Neutrophil (primary cell): ENCODE measurements at regions not wholly inside any gene's neighbourhood (a gene's known extent, or its start where the extent isn't known, plus 50 kb on each side); places are given as distances from the start of the nearest gene placed in this dataset.

Experiments
- H3K27ac ChIP-seq: fragments of 200-600 bp; sonication (generic); 2 replicates; pipeline ENCODE4 v1.5.1; 2016; ENCODE audit warnings: mild to moderate bottlenecking, moderate library complexity
- H3K27me3 ChIP-seq: fragments of 200-600 bp; sonication (generic); 2 replicates; pipeline ENCODE4 v1.6.0; 2016; ENCODE audit warnings: mild to moderate bottlenecking
- H3K36me3 ChIP-seq: fragments of 200-600 bp; sonication (generic); 2 replicates; pipeline ENCODE4 v1.5.1; 2017
- H3K4me1 ChIP-seq, 2 experiments: fragments of 200-600 bp in 1 of 2; sonication (generic) in 1 of 2; 1 replicate in 1 of 2; 2 replicates in 1 of 2; pipeline versions ENCODE4 v1.5.1 to v1.6.1; 2013 to 2016; ENCODE audit warnings: low read depth in 1 of 2, low read length in 1 of 2, mild to moderate bottlenecking in 1 of 2, moderate library complexity in 1 of 2; ENCODE audit not compliant: control insufficient read depth in 1 of 2, insufficient read depth in 1 of 2
- H3K4me3 ChIP-seq, 2 experiments: fragments of 200-600 bp in 1 of 2; sonication (generic) in 1 of 2; 1 replicate in 1 of 2; 2 replicates in 1 of 2; pipeline ENCODE4 v1.5.1; 2013 to 2016; ENCODE audit warnings: low read depth in 1 of 2, low read length in 1 of 2, mild to moderate bottlenecking in 1 of 2, moderate library complexity in 1 of 2
- H3K9me3 ChIP-seq: fragments of 200-600 bp; sonication (generic); 2 replicates; pipeline ENCODE4 v1.5.1; 2016
- CTCF ChIP-seq: fragments of 200-600 bp; sonication (generic); IDR thresholded peaks from 2 replicates; pipeline ENCODE4 v1.5.1; 2016; ENCODE audit warnings: antibody characterized with exemption

DNA sequence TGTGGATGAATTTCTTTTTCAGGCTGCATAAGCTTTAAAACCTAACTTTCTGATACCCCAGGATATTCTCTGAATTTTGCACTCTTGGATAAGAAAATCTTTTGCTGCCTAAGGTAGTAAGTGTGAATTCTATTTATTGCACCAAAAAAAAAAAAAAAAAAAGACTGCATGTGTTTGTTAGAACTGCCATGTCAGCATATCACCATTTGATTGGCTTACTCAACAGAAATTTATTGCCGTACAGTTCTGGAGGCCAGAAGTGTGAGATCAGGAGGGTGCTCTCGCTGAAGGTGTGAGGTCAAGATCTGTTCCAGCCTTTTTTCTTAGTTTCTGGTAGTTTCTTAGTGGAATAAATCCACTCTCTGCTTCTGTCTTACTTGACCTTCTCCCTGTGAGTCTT lies 1250.0 kb upstream of the PRKX start:
- Histone ChIP-seq H3K4me1 (no peaks in the 10 kb centered on the region), H3K27ac (no peak overlapping the region), H3K9me3 (no peaks in the 10 kb centered on the region), H3K4me3 (no peak overlapping the region), H3K36me3 (no peaks in the 10 kb centered on the region), H3K27me3 (no peaks in the 10 kb centered on the region)
- TF ChIP-seq CTCF: no peak

DNA sequence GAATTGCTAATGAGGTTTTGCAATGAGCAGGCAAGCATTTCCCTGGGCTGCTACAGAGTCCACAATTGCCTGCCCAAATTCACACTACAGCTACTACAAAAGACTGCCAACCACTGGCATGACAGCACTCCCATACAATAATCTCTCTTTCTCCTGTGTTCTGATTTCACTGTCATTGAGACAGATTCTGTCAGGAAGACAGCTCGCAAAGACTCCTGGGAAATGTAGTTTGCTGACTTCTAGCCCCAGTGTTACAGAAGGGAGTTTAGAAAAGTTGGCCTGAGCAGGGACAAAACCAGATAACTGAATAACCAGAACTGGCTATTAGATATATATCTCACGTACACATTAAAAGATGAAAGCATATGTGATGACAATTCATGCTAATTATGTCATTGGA lies 1231.3 kb upstream of the PRKX start:
- Histone ChIP-seq H3K27ac (no peak overlapping the region), H3K4me1 (no peaks in the 10 kb centered on the region), H3K4me3 (no peak overlapping the region), H3K27me3 (no peaks in the 10 kb centered on the region), H3K9me3 (no peaks in the 10 kb centered on the region), H3K36me3 (no peaks in the 10 kb centered on the region)
- no peak for TF ChIP-seq CTCF

DNA sequence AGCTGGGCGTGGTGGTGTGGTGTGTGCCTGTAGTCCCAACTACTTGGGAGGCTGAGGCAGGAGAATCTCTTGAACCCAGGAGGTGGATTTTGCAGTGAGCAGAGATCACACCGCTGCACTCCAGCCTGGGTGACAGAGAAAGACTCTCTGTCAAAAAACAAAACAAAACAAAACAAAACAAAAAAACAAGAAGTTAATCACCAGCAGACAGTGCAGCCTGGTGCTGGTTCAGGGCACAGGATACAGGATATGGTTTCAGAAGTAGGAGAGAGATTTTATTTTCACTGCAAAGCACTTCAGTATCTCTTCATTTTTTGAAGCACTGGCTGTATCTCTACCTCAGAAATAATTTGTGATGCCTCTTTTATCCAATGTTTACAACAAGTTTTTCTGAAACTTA lies 1222.9 kb upstream of the PRKX start:
- TF ChIP-seq CTCF: no peak
- Histone ChIP-seq H3K27me3 (no peaks in the 10 kb centered on the region), H3K9me3 (no peaks in the 10 kb centered on the region), H3K36me3 (no peaks in the 10 kb centered on the region), H3K4me1 (peaks cover 16 to 22% of the 10 kb centered on the region in 2 experiments), H3K4me3 (no peak overlapping the region), H3K27ac (peak overlapping the region; percentile 76)

GRCh38 chrX:4935846-4936245 lies 1222.4 kb upstream of the PRKX start:
- peaks cover 16 to 22% of the 10 kb centered on the region in 2 experiments for H3K4me1 ChIP-seq
- no peak overlapping the region for H3K4me3 ChIP-seq
- no peaks in the 10 kb centered on the region for H3K27me3 ChIP-seq
- no peak for TF ChIP-seq CTCF
- no peaks in the 10 kb centered on the region for H3K9me3 ChIP-seq
- H3K36me3 ChIP-seq: no peaks in the 10 kb centered on the region
- H3K27ac ChIP-seq: peak overlapping the region; percentile 76

- no peaks in the 10 kb centered on the region for H3K36me3 ChIP-seq
- H3K27ac ChIP-seq: peak overlapping the region; percentile 76
Observed at GRCh38 chrX:4935401-4935800, 1222.0 kb upstream of the PRKX start.

More at GRCh38 chrX:4935401-4935800, 1222.0 kb upstream of the PRKX start:
- no peaks in the 10 kb centered on the region for H3K9me3 ChIP-seq
- H3K4me3 ChIP-seq: no peak overlapping the region
- no peak for TF ChIP-seq CTCF
- H3K4me1 ChIP-seq: peaks cover 16 to 22% of the 10 kb centered on the region in 2 experiments
- no peaks in the 10 kb centered on the region for H3K27me3 ChIP-seq
